GM12878 (cell line): ENCODE measurements at regions not wholly inside any gene's neighbourhood (a gene's known extent, or its start where the extent isn't known, plus 50 kb on each side); places are given as distances from the start of the nearest gene placed in this dataset.

Experiments used
- ATAC-seq: fragments of 200-7000 bp; cut with Tn5 transposase; 3 replicates; pipeline ENCODE4 v1.9.1; 2020; ENCODE audit warnings: mild to moderate bottlenecking, moderate library complexity
- BruUV-seq: library from RNA; stranded (reverse); fragments of 400-500 nt; replicated peaks from 2 replicates; lab custom pipeline; 2021; lab: Mats Ljungman, UMichigan
- CTCF ChIA-PET: fragments of 300-600 bp; sonication (Branson Sonifier 250); formaldehyde crosslinking; extraction: SDS; loops from one replicate; lab custom pipeline; 2021; ENCODE audit warnings: inconsistent platforms; lab: Yijun Ruan, JAX
- POLR2A ChIA-PET: fragments of 350-600 bp; formaldehyde crosslinking; extraction: SDS; loops from one replicate; lab custom pipeline; 2021; ENCODE audit warnings: inconsistent platforms; lab: Charles Lee
- RAD21 ChIA-PET: fragments of 300-600 bp; sonication (Branson Sonifier 250); formaldehyde crosslinking; loops from one replicate; lab custom pipeline; 2023; ENCODE audit warnings: antibody characterized with exemption; ENCODE audit not compliant: unreplicated experiment; lab: Charles Lee
- SMC1A ChIA-PET: fragments of 300-600 bp; sonication (Branson Sonifier 250); formaldehyde crosslinking; loops from one replicate; lab custom pipeline; 2023; ENCODE audit not compliant: unreplicated experiment, uncharacterized antibody; lab: Charles Lee
- DNase-seq: peaks from one replicate; pipeline ENCODE4 v3.0.0-alpha.2; 2011; ENCODE audit warnings: low read depth, low spot score
- FAIRE-seq: peaks from 3 replicates; lab custom pipeline; 2011; peaks lifted over from hg19 to GRCh38; lab: Jason Lieb, UNC
- H2AFZ ChIP-seq: 2 replicates; pipeline ENCODE4 v1.6.0; 2011; ENCODE audit warnings: low read depth, low read length, control low read depth; ENCODE audit not compliant: control insufficient read depth
- H3K27ac ChIP-seq: 2 replicates; pipeline ENCODE4 v1.5.1; 2011; ENCODE audit warnings: control low read depth; ENCODE audit not compliant: control insufficient read depth, insufficient read depth
- H3K27me3 ChIP-seq, 2 experiments: replicated peaks in 1 of 2; 2 replicates each; pipeline versions ENCODE4 v1.6.0 to v1.6.1; 2011; ENCODE audit warnings: low read length in 1 of 2; ENCODE audit not compliant: control insufficient read depth in 2 of 2, insufficient read depth in 2 of 2
- H3K36me3 ChIP-seq, 2 experiments: 2 replicates each; pipeline ENCODE4 v1.5.1; 2011; ENCODE audit warnings: low read length in 1 of 2; ENCODE audit not compliant: control insufficient read depth in 2 of 2, insufficient read depth in 2 of 2
- H3K4me1 ChIP-seq: 2 replicates; pipeline ENCODE4 v1.6.1; 2011; ENCODE audit warnings: mild to moderate bottlenecking, low read length, moderate library complexity, mixed read lengths; ENCODE audit not compliant: control insufficient read depth, insufficient read depth
- H3K4me2 ChIP-seq: 2 replicates; pipeline ENCODE4 v1.6.0; 2011; ENCODE audit warnings: control low read depth; ENCODE audit not compliant: control insufficient read depth, insufficient read depth
- H3K4me3 ChIP-seq: fragments of 200-600 bp; sonication (generic); 2 replicates; pipeline ENCODE4 v1.5.1; 2016
- H3K79me2 ChIP-seq: 2 replicates; pipeline ENCODE4 v1.6.0; 2011; ENCODE audit warnings: low read length; ENCODE audit not compliant: control insufficient read depth, insufficient read depth
- H3K9ac ChIP-seq: 2 replicates; pipeline ENCODE4 v1.8.0; 2011; ENCODE audit warnings: low read length, control low read depth, mixed read lengths; ENCODE audit not compliant: control insufficient read depth, insufficient read depth
- H3K9me3 ChIP-seq: replicated peaks from 3 replicates; pipeline ENCODE4 v1.5.1; 2011; ENCODE audit warnings: mild to moderate bottlenecking, low read length; ENCODE audit not compliant: control insufficient read depth, insufficient read depth
- H4K20me1 ChIP-seq: 2 replicates; pipeline ENCODE4 v1.6.0; 2011; ENCODE audit not compliant: control insufficient read depth, insufficient read depth
- ASH2L ChIP-seq: fragments of 300-600, 200-600 bp; sonication (generic); IDR thresholded peaks from 2 replicates; pipeline ENCODE4 v1.6.1; 2017; ENCODE audit warnings: low read depth, mild to moderate bottlenecking, borderline replicate concordance
- FOXK2 ChIP-seq: fragments of 450-650 bp; IDR thresholded peaks from 2 replicates; pipeline ENCODE4 v1.6.1; 2017; ENCODE audit warnings: mild to moderate bottlenecking, moderate library complexity
- HDGF ChIP-seq: fragments of 450-650 bp; IDR thresholded peaks from 2 replicates; pipeline ENCODE4 v1.6.1; 2016; ENCODE audit warnings: antibody characterized with exemption
- RAD21 ChIP-seq: IDR thresholded peaks from 2 replicates; pipeline ENCODE4 v1.6.1; 2011; ENCODE audit warnings: mild to moderate bottlenecking, low read depth, low read length, moderate library complexity; ENCODE audit not compliant: insufficient read depth
- RCOR1 ChIP-seq: conservative IDR thresholded peaks from 2 replicates; pipeline ENCODE4 v1.6.1; 2012; ENCODE audit warnings: low read depth, low read length, improper control_type of control experiment
- SMAD1 ChIP-seq: fragments of 450-650 bp; IDR thresholded peaks from 2 replicates; pipeline ENCODE4 v1.6.1; 2018; ENCODE audit warnings: mild to moderate bottlenecking, low read depth; ENCODE audit not compliant: partially characterized antibody
- TCF7 ChIP-seq: IDR thresholded peaks from 2 replicates; pipeline ENCODE4 v1.6.1; 2014; ENCODE audit warnings: antibody characterized with exemption, borderline replicate concordance
- ZNF274 ChIP-seq: IDR thresholded peaks from one replicate; pipeline ENCODE4 v1.8.0; 2011; ENCODE audit not compliant: insufficient read length, insufficient read depth
- WGBS: methylation state at CpG from one replicate; pipeline ENCODE4 v1.1.6; 2016; ENCODE audit warnings: low lambda C conversion rate; ENCODE audit not compliant: insufficient replicate concordance, insufficient coverage; ENCODE audit errors: missing lambda C conversion rate; 5-methylcytosine and 5-hydroxymethylcytosine counted together
- in situ Hi-C: fragments of 300-500 bp; cut with MboI; formaldehyde crosslinking; loops from 9 replicates; pipeline ENCODE4 v1.14.3; 2018; ENCODE audit warnings: mixed read lengths
- intact Hi-C: fragments of 100-400 bp; cut with micrococcal nuclease; formaldehyde crosslinking; loops from one replicate; pipeline ENCODE4 v1.14.2; 2022; ENCODE audit not compliant: unreplicated experiment
- TF ChIP-seq, protein P1 (sequence below): fragments of 450-650 bp; conservative IDR thresholded peaks from 2 replicates; pipeline ENCODE4 v1.6.1; 2017; ENCODE audit warnings: mild to moderate bottlenecking, moderate library complexity
- TF ChIP-seq, protein P2 (sequence below): IDR thresholded peaks from 2 replicates; pipeline ENCODE4 v1.6.1; 2011; ENCODE audit warnings: borderline replicate concordance, low read depth, mild to moderate bottlenecking, moderate library complexity, mixed read lengths, low read length; ENCODE audit not compliant: insufficient read depth; ENCODE audit errors: extremely low read length
- TF ChIP-seq, protein P3 (sequence below): fragments of 150-350 bp; IDR thresholded peaks from 2 replicates; pipeline ENCODE4 v1.6.1; 2016; ENCODE audit warnings: low read depth, low read length

DNA sequence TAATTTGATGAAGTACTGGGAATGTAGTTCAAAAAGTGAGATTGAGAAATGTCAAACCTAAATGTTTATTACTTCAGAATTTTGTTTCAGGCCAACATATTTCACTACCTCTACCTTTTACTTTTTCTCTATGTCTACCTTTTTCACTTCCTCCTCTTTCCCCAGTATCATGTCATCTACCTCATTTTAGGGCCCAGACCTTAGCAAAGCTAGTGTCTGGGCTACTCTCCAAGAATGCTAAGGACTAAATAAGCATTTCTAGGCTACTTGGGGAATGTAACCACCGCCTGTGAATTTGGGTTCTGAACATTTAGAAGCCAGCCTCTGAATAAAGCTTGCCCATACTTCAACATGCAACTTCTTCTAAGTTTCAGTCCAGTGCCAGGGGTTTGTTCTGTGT, 330.4 kb downstream of the SLC4A3 start:
- Histone ChIP-seq H3K27ac (no peak overlapping the region), H3K9ac (no peak overlapping the region), H3K4me3 (no peak overlapping the region), H4K20me1 (no peaks in the 10 kb centered on the region), H3K4me1 (no peaks in the 10 kb centered on the region), H3K79me2 (no peaks in the 10 kb centered on the region), H2AFZ (no peak overlapping the region), H3K4me2 (no peak overlapping the region), H3K36me3 (no peaks in the 10 kb centered on the region), H3K27me3 (no peaks in the 10 kb centered on the region), H3K9me3 (no peaks in the 10 kb centered on the region)
- in situ Hi-C loops: no loop called here
- no TSS peak for BruUV-seq
- POLR2A ChIA-PET: no interaction called here
- WGBS: 0% methylated on average over 1 of the region's 1 CpG
- ATAC-seq (no peak), DNase-seq (no peak), FAIRE-seq (no peak)
- SMC1A ChIA-PET: no interaction called here
- intact Hi-C loops: no loop called here
- TF ChIP-seq TCF7 (no peak), HDGF (no peak), RCOR1 (no peak), ASH2L (no peak), FOXK2 (no peak), ZNF274 (no peak), SMAD1 (no peak), RAD21 (no peak)
- TF ChIP-seq, protein P1, sequence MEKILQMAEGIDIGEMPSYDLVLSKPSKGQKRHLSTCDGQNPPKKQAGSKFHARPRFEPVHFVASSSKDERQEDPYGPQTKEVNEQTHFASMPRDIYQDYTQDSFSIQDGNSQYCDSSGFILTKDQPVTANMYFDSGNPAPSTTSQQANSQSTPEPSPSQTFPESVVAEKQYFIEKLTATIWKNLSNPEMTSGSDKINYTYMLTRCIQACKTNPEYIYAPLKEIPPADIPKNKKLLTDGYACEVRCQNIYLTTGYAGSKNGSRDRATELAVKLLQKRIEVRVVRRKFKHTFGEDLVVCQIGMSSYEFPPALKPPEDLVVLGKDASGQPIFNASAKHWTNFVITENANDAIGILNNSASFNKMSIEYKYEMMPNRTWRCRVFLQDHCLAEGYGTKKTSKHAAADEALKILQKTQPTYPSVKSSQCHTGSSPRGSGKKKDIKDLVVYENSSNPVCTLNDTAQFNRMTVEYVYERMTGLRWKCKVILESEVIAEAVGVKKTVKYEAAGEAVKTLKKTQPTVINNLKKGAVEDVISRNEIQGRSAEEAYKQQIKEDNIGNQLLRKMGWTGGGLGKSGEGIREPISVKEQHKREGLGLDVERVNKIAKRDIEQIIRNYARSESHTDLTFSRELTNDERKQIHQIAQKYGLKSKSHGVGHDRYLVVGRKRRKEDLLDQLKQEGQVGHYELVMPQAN: no peak
- TF ChIP-seq, protein P2, sequence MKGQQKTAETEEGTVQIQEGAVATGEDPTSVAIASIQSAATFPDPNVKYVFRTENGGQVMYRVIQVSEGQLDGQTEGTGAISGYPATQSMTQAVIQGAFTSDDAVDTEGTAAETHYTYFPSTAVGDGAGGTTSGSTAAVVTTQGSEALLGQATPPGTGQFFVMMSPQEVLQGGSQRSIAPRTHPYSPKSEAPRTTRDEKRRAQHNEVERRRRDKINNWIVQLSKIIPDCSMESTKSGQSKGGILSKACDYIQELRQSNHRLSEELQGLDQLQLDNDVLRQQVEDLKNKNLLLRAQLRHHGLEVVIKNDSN: no peak
- TF ChIP-seq, protein P3, sequence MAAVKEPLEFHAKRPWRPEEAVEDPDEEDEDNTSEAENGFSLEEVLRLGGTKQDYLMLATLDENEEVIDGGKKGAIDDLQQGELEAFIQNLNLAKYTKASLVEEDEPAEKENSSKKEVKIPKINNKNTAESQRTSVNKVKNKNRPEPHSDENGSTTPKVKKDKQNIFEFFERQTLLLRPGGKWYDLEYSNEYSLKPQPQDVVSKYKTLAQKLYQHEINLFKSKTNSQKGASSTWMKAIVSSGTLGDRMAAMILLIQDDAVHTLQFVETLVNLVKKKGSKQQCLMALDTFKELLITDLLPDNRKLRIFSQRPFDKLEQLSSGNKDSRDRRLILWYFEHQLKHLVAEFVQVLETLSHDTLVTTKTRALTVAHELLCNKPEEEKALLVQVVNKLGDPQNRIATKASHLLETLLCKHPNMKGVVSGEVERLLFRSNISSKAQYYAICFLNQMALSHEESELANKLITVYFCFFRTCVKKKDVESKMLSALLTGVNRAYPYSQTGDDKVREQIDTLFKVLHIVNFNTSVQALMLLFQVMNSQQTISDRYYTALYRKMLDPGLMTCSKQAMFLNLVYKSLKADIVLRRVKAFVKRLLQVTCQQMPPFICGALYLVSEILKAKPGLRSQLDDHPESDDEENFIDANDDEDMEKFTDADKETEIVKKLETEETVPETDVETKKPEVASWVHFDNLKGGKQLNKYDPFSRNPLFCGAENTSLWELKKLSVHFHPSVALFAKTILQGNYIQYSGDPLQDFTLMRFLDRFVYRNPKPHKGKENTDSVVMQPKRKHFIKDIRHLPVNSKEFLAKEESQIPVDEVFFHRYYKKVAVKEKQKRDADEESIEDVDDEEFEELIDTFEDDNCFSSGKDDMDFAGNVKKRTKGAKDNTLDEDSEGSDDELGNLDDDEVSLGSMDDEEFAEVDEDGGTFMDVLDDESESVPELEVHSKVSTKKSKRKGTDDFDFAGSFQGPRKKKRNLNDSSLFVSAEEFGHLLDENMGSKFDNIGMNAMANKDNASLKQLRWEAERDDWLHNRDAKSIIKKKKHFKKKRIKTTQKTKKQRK: no peak
- CTCF ChIA-PET: interaction anchor here (0.5 to 0.6 kb wide), 2 partner anchors 12 to 112 kb away, joined by 3 read pairs; no protein-coding TSS in a partner anchor
- RAD21 ChIA-PET: no interaction called here
